Loucy (cell line): ENCODE measurements at regions not wholly inside any gene's neighbourhood (a gene's known extent, or its start where the extent isn't known, plus 50 kb on each side); places are given as distances from the start of the nearest gene placed in this dataset.

Source experiments
- H2AFZ ChIP-seq: fragments of 200-600 bp; sonication (generic); 2 replicates; pipeline ENCODE4 v1.6.0; 2016; ENCODE audit warnings: antibody characterized with exemption, mild to moderate bottlenecking, low read length, moderate library complexity
- H3F3A ChIP-seq: fragments of 200-600 bp; 2 replicates; pipeline ENCODE4 v1.6.0; 2016; ENCODE audit warnings: antibody characterized with exemption, low read depth, mild to moderate bottlenecking
- H3K27me3 ChIP-seq: fragments of 200-600 bp; sonication (generic); 2 replicates; pipeline ENCODE4 v1.6.1; 2014; ENCODE audit warnings: low read length, mild to moderate bottlenecking; ENCODE audit not compliant: insufficient read depth, poor library complexity, severe bottlenecking
- H3K36me3 ChIP-seq: fragments of 200-600 bp; sonication (generic); 2 replicates; pipeline ENCODE4 v1.6.1; 2016; ENCODE audit warnings: low read length; ENCODE audit not compliant: insufficient read depth
- H3K4me1 ChIP-seq: fragments of 200-600 bp; sonication (generic); 2 replicates; pipeline ENCODE4 v1.5.1; 2014; ENCODE audit warnings: low read length, mild to moderate bottlenecking; ENCODE audit not compliant: insufficient read depth, poor library complexity, severe bottlenecking
- H3K4me2 ChIP-seq: fragments of 200-600 bp; sonication (generic); 2 replicates; pipeline ENCODE4 v1.6.0; 2014; ENCODE audit warnings: antibody characterized with exemption, low read length, low read depth, mild to moderate bottlenecking; ENCODE audit not compliant: poor library complexity, severe bottlenecking
- H3K4me3 ChIP-seq: fragments of 200-600 bp; sonication (generic); 2 replicates; pipeline ENCODE4 v1.5.1; 2014; ENCODE audit warnings: low read length, mild to moderate bottlenecking, mixed read lengths; ENCODE audit not compliant: poor library complexity, severe bottlenecking
- H3K79me2 ChIP-seq: fragments of 200-600 bp; sonication (generic); 2 replicates; pipeline ENCODE4 v1.6.1; 2014; ENCODE audit warnings: low read length; ENCODE audit not compliant: insufficient read depth
- H3K9ac ChIP-seq: fragments of 200-600 bp; sonication (generic); 2 replicates; pipeline ENCODE4 v1.6.0; 2014; ENCODE audit warnings: mild to moderate bottlenecking, low read depth, low read length, moderate library complexity; ENCODE audit not compliant: poor library complexity, severe bottlenecking
- H3K9me2 ChIP-seq: fragments of 200-600 bp; sonication (generic); replicated peaks from 2 replicates; pipeline ENCODE4 v1.6.1; 2016; ENCODE audit warnings: low read depth, low read length, mixed read lengths
- H3K9me3 ChIP-seq: fragments of 200-600 bp; sonication (generic); 2 replicates; pipeline ENCODE4 v1.6.1; 2014; ENCODE audit warnings: mild to moderate bottlenecking, antibody characterized with exemption, low read length, low read depth; ENCODE audit not compliant: insufficient read depth
- H4K20me1 ChIP-seq: fragments of 200-600 bp; sonication (generic); 2 replicates; pipeline ENCODE4 v1.6.0; 2014; ENCODE audit warnings: antibody characterized with exemption, low read length, mild to moderate bottlenecking; ENCODE audit not compliant: insufficient read depth, poor library complexity, severe bottlenecking
- EZH2phosphoT487 ChIP-seq: fragments of 200-600 bp; IDR thresholded peaks from 2 replicates; pipeline ENCODE4 v1.6.1; 2018; ENCODE audit warnings: antibody characterized with exemption, mild to moderate bottlenecking, moderate library complexity, borderline replicate concordance
- TF ChIP-seq, protein P1 (sequence below): fragments of 200-600 bp; sonication (generic); conservative IDR thresholded peaks from 2 replicates; pipeline ENCODE4 v1.5.1; 2014; ENCODE audit warnings: mild to moderate bottlenecking, antibody characterized with exemption, low read length

DNA sequence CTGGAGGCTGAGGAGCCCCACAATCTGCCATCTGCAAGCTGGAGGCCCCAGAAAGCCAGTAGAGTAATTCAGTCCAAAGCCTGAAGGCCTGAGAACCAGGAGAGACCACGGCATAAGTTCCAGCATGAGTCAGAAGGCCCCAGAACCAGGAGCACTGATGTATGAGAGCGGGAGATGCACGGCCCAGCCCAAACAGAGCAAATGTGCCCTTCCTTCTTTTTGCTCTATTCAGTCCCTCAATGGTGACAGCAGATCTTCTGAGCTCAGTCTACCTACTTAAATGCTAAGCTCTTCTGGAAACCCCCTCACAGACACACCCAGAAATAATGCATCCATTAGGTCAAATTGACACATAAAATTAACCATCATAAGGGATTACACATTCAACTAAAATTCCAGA lies 277.6 kb downstream of the ATPSCKMT start:
- Histone ChIP-seq H3K79me2 (no peaks in the 10 kb centered on the region), H3K9ac (no peak overlapping the region), H4K20me1 (no peaks in the 10 kb centered on the region), H3F3A (no peaks in the 10 kb centered on the region), H3K9me2 (no peaks in the 10 kb centered on the region), H2AFZ (no peak overlapping the region), H3K27me3 (no peaks in the 10 kb centered on the region), H3K9me3 (no peaks in the 10 kb centered on the region), H3K4me2 (no peak overlapping the region), H3K4me3 (no peak overlapping the region), H3K36me3 (no peaks in the 10 kb centered on the region), H3K4me1 (no peaks in the 10 kb centered on the region)
- TF ChIP-seq, protein P1, sequence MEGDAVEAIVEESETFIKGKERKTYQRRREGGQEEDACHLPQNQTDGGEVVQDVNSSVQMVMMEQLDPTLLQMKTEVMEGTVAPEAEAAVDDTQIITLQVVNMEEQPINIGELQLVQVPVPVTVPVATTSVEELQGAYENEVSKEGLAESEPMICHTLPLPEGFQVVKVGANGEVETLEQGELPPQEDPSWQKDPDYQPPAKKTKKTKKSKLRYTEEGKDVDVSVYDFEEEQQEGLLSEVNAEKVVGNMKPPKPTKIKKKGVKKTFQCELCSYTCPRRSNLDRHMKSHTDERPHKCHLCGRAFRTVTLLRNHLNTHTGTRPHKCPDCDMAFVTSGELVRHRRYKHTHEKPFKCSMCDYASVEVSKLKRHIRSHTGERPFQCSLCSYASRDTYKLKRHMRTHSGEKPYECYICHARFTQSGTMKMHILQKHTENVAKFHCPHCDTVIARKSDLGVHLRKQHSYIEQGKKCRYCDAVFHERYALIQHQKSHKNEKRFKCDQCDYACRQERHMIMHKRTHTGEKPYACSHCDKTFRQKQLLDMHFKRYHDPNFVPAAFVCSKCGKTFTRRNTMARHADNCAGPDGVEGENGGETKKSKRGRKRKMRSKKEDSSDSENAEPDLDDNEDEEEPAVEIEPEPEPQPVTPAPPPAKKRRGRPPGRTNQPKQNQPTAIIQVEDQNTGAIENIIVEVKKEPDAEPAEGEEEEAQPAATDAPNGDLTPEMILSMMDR, result no peak
- no peak for TF ChIP-seq EZH2phosphoT487

DNA sequence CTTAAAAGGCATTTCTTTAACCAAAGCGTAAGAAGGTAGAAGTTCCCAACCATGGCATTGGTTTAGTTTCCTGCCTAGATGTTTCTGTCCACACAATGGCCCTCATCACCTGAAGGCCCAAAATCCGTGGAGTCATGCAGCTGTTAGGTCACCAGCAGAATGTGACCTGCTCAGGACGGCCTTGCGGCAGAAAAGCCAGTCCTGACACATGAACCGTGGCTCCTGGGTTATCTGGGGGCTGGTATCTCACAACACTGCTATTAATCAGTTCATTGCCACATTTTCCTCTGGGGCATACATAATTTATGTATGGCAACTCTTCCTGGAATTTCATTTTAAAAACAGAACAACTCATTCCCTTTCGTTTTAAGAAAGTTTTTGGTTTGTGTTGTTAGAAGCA lies 278.4 kb downstream of the ATPSCKMT start:
- TF ChIP-seq EZH2phosphoT487, result no peak
- TF ChIP-seq, protein P1, result no peak
- no peaks in the 10 kb centered on the region for H3F3A ChIP-seq
- no peaks in the 10 kb centered on the region for H3K4me1 ChIP-seq
- H4K20me1 ChIP-seq, result no peaks in the 10 kb centered on the region
- H3K4me2 ChIP-seq, result no peak overlapping the region
- H3K9me2 ChIP-seq, result no peaks in the 10 kb centered on the region
- no peak overlapping the region for H2AFZ ChIP-seq
- H3K27me3 ChIP-seq, result no peaks in the 10 kb centered on the region
- no peaks in the 10 kb centered on the region for H3K79me2 ChIP-seq
- no peaks in the 10 kb centered on the region for H3K9me3 ChIP-seq
- no peak overlapping the region for H3K4me3 ChIP-seq
- no peaks in the 10 kb centered on the region for H3K36me3 ChIP-seq
- no peak overlapping the region for H3K9ac ChIP-seq

DNA sequence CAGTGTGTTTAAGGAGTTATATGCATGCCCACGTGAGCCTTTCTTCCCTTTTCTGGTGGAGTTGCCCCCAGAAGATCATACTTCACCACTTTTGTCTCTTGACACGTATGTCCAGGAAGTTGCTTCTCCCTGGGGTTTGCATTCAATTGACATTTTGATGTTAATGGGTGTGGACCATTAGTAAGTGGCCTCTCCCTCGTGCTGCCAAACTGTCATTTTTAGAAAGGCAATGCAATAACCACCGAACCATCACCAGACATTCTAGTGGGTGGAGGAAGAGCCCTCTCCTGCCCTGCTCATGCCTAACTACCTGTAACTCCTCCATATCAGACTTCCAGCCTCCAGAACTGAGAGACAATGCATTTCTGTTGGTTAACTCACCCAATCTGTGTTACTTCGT lies 290.8 kb downstream of the ATPSCKMT start:
- no peaks in the 10 kb centered on the region for H3K27me3 ChIP-seq
- H3K79me2 ChIP-seq, result no peaks in the 10 kb centered on the region
- no peaks in the 10 kb centered on the region for H3F3A ChIP-seq
- no peak overlapping the region for H3K9ac ChIP-seq
- H4K20me1 ChIP-seq, result no peaks in the 10 kb centered on the region
- H3K4me2 ChIP-seq, result no peak overlapping the region
- no peaks in the 10 kb centered on the region for H3K9me2 ChIP-seq
- no peaks in the 10 kb centered on the region for H3K4me1 ChIP-seq
- TF ChIP-seq, protein P1, result no peak
- TF ChIP-seq EZH2phosphoT487, result no peak
- H2AFZ ChIP-seq, result no peak overlapping the region
- no peaks in the 10 kb centered on the region for H3K36me3 ChIP-seq
- no peaks in the 10 kb centered on the region for H3K9me3 ChIP-seq
- H3K4me3 ChIP-seq, result no peak overlapping the region
